Liver (tissue), 8 donors: ENCODE measurements at regions not wholly inside any gene's neighbourhood (a gene's known extent, or its start where the extent isn't known, plus 50 kb on each side); places are given as distances from the start of the nearest gene placed in this dataset.

Experiments used
- DNase-seq: peaks from one replicate; pipeline ENCODE4 v3.0.0-alpha.2; 2017; ENCODE audit warnings: low spot score
- H3K27ac ChIP-seq, 2 donors: one replicate each; pipeline ENCODE4 v1.7.0; 2013; ENCODE audit warnings: inconsistent platforms in 2 of 2, low read length in 2 of 2, control low read depth in 1 of 2, low read depth in 1 of 2, mild to moderate bottlenecking in 1 of 2
- H3K27me3 ChIP-seq, 4 donors: one replicate each; pipeline versions ENCODE4 v1.6.1 to v1.7.0; 2013; ENCODE audit warnings: low read length in 3 of 4, inconsistent platforms in 1 of 4, mild to moderate bottlenecking in 1 of 4, moderate library complexity in 1 of 4; ENCODE audit not compliant: control insufficient read depth in 4 of 4, insufficient read depth in 4 of 4
- H3K36me3 ChIP-seq, 4 donors: one replicate each; pipeline versions ENCODE4 v1.6.1 to v1.7.0; 2013; ENCODE audit warnings: low read length in 3 of 4, mild to moderate bottlenecking in 3 of 4, low read depth in 1 of 4, moderate library complexity in 1 of 4; ENCODE audit not compliant: control insufficient read depth in 4 of 4, insufficient read depth in 3 of 4
- H3K4me1 ChIP-seq, 4 donors: one replicate each; pipeline versions ENCODE4 v1.6.1 to v1.7.0; 2013; ENCODE audit warnings: low read length in 3 of 4, mild to moderate bottlenecking in 3 of 4, moderate library complexity in 1 of 4; ENCODE audit not compliant: control insufficient read depth in 4 of 4, insufficient read depth in 4 of 4
- H3K4me3 ChIP-seq, 3 donors: one replicate each; pipeline versions ENCODE4 v1.6.1 to v1.7.0; 2013; ENCODE audit warnings: low read length in 3 of 3, control low read depth in 1 of 3, low read depth in 1 of 3, mild to moderate bottlenecking in 1 of 3
- H3K9ac ChIP-seq, 2 donors: one replicate each; pipeline ENCODE4 v1.7.0; 2013; ENCODE audit warnings: low read length in 2 of 2, mild to moderate bottlenecking in 2 of 2, moderate library complexity in 2 of 2, control low read depth in 1 of 2, low read depth in 1 of 2
- H3K9me3 ChIP-seq, 4 donors: one replicate each; pipeline versions ENCODE4 v1.6.1 to v1.7.0; 2013; ENCODE audit warnings: low read length in 3 of 4; ENCODE audit not compliant: control insufficient read depth in 4 of 4
- EGR1 ChIP-seq, 2 donors: IDR thresholded peaks; 2 replicates each; pipeline ENCODE4 v1.6.1; 2016 to 2018; ENCODE audit warnings: antibody characterized with exemption in 2 of 2, low read depth in 2 of 2
- FOXA1 ChIP-seq: IDR thresholded peaks from 2 replicates; pipeline ENCODE4 v1.6.1; 2016; ENCODE audit warnings: antibody characterized with exemption
- FOXA2 ChIP-seq: IDR thresholded peaks from 2 replicates; pipeline ENCODE4 v1.6.1; 2016; ENCODE audit warnings: antibody characterized with exemption
- GABPA ChIP-seq, 2 donors: IDR thresholded peaks in 1 of 2; conservative IDR thresholded peaks in 1 of 2; 2 replicates each; pipeline ENCODE4 v1.6.1; 2016; ENCODE audit warnings: antibody characterized with exemption in 2 of 2, mild to moderate bottlenecking in 1 of 2, moderate library complexity in 1 of 2
- HNF4A ChIP-seq, 2 donors: conservative IDR thresholded peaks; 2 replicates each; pipeline ENCODE4 v1.6.1; 2016; ENCODE audit warnings: antibody characterized with exemption in 2 of 2, mild to moderate bottlenecking in 2 of 2
- JUND ChIP-seq, 2 donors: IDR thresholded peaks; 2 replicates each; pipeline ENCODE4 v1.6.1; 2016; ENCODE audit warnings: antibody characterized with exemption in 2 of 2
- NR2F2 ChIP-seq: IDR thresholded peaks from 2 replicates; pipeline ENCODE4 v1.6.1; 2016; ENCODE audit warnings: antibody characterized with exemption
- RAD21 ChIP-seq, 2 donors: IDR thresholded peaks; 2 replicates each; pipeline ENCODE4 v1.6.1; 2016; ENCODE audit warnings: antibody characterized with exemption in 2 of 2, mild to moderate bottlenecking in 2 of 2
- RXRA ChIP-seq, 2 donors: IDR thresholded peaks; 2 replicates each; pipeline ENCODE4 v1.6.1; 2017 to 2018; ENCODE audit warnings: antibody characterized with exemption in 2 of 2, mild to moderate bottlenecking in 1 of 2
- SP1 ChIP-seq: IDR thresholded peaks from 2 replicates; pipeline ENCODE4 v1.6.1; 2018; ENCODE audit warnings: antibody characterized with exemption, mild to moderate bottlenecking
- TAF1 ChIP-seq: conservative IDR thresholded peaks from 2 replicates; pipeline ENCODE4 v1.6.1; 2016; ENCODE audit warnings: antibody characterized with exemption, mild to moderate bottlenecking
- YY1 ChIP-seq: IDR thresholded peaks from 2 replicates; pipeline ENCODE4 v1.6.1; 2016; ENCODE audit warnings: antibody characterized with exemption, mild to moderate bottlenecking
- WGBS: extraction: QIAGEN DNeasy Blood & Tissue Kit; methylation state at CpG from one replicate; pipeline ENCODE4 v1.1.7; 2013; 5-methylcytosine and 5-hydroxymethylcytosine counted together
- TF ChIP-seq, protein P1 (sequence below): IDR thresholded peaks from 2 replicates; pipeline ENCODE4 v1.6.1; 2016; ENCODE audit warnings: antibody characterized with exemption, mild to moderate bottlenecking
- TF ChIP-seq, protein P2 (sequence below): IDR thresholded peaks from 2 replicates; pipeline ENCODE4 v1.6.1; 2016; ENCODE audit warnings: antibody characterized with exemption
- TF ChIP-seq, protein P3 (sequence below): IDR thresholded peaks from 2 replicates; pipeline ENCODE4 v1.6.1; 2016; ENCODE audit warnings: antibody characterized with exemption
- TF ChIP-seq, protein P4 (sequence below): IDR thresholded peaks from 2 replicates; pipeline ENCODE4 v1.6.1; 2016; ENCODE audit warnings: antibody characterized with exemption
- TF ChIP-seq, protein P5 (sequence below): fragments of 150-350 bp; IDR thresholded peaks from 2 replicates; pipeline ENCODE4 v1.5.1; 2017; ENCODE audit warnings: improper control_type of control experiment, low read depth, low read length; ENCODE audit not compliant: missing input control
- donor health status: healthy.
- donor health status: healthy.
- donor health status: healthy.
- donor health status: healthy.
- donor health status: healthy.

DNA sequence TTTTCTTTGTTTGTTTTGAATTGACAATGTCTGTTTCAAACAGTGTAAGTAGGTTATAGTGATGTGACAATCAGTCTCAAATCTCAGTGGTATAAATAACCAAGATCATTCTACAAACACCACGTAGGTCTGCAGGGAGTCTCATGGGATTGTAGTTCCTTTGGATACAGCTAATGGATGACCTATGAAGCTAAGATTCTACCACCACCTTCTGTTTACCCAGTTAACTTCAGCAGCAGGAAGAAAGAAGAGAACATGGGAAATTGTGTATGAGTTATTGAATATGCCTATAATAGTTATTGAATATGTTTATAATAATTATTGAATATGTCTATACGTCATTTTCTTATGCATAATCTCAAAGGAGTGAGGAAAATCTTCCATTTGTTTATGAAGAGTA, 63.9 kb upstream of the SLITRK5 start (continued):
- TF ChIP-seq, protein P1, sequence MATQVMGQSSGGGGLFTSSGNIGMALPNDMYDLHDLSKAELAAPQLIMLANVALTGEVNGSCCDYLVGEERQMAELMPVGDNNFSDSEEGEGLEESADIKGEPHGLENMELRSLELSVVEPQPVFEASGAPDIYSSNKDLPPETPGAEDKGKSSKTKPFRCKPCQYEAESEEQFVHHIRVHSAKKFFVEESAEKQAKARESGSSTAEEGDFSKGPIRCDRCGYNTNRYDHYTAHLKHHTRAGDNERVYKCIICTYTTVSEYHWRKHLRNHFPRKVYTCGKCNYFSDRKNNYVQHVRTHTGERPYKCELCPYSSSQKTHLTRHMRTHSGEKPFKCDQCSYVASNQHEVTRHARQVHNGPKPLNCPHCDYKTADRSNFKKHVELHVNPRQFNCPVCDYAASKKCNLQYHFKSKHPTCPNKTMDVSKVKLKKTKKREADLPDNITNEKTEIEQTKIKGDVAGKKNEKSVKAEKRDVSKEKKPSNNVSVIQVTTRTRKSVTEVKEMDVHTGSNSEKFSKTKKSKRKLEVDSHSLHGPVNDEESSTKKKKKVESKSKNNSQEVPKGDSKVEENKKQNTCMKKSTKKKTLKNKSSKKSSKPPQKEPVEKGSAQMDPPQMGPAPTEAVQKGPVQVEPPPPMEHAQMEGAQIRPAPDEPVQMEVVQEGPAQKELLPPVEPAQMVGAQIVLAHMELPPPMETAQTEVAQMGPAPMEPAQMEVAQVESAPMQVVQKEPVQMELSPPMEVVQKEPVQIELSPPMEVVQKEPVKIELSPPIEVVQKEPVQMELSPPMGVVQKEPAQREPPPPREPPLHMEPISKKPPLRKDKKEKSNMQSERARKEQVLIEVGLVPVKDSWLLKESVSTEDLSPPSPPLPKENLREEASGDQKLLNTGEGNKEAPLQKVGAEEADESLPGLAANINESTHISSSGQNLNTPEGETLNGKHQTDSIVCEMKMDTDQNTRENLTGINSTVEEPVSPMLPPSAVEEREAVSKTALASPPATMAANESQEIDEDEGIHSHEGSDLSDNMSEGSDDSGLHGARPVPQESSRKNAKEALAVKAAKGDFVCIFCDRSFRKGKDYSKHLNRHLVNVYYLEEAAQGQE, result no peak

DNA sequence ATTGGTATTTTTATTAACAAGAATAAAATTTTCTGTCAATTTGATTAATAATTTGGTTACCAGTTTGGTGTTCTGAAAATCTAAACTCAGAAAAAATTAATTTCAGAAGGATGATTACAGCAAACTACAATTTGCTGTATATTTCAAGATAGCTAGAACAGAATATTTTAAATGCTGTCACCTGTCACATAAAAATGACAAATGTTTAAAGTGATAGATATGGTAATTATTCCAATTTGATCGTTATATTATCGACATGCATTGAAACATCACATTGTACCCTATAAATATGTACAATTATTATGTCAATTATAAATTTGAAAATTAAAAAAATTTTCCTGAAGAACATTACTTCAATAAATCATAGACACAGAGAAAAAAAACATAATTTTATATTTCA, 56.9 kb upstream of the SLITRK5 start:
- 77% methylated on average over 2 of the region's 2 CpGs for WGBS
- no peaks in the 10 kb centered on the region for H3K27me3 ChIP-seq
- no peaks in the 10 kb centered on the region for H3K9me3 ChIP-seq
- H3K9ac ChIP-seq, result no peak overlapping the region
- H3K4me3 ChIP-seq, result no peak overlapping the region
- H3K27ac ChIP-seq, result no peak overlapping the region
- DNase-seq, result no peak
- no peaks in the 10 kb centered on the region for H3K4me1 ChIP-seq
- TF ChIP-seq, protein P2, sequence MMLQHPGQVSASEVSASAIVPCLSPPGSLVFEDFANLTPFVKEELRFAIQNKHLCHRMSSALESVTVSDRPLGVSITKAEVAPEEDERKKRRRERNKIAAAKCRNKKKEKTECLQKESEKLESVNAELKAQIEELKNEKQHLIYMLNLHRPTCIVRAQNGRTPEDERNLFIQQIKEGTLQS, result no peak
- TF ChIP-seq, protein P1, result no peak
- no peak for TF ChIP-seq GABPA (IDR thresholded peaks at IDR 0.05 in 1 of 2, conservative IDR thresholded peaks at IDR 0.05 in 1 of 2)
- TF ChIP-seq NR2F2, result no peak
- TF ChIP-seq FOXA2, result no peak
- no peak for TF ChIP-seq TAF1
- no peak for TF ChIP-seq HNF4A (conservative IDR thresholded peaks at IDR 0.05)
- TF ChIP-seq RXRA (IDR thresholded peaks at IDR 0.05), result no peak
- TF ChIP-seq JUND (IDR thresholded peaks at IDR 0.05), result no peak
- TF ChIP-seq RAD21 (IDR thresholded peaks at IDR 0.05), result no peak
- no peak for TF ChIP-seq SP1
- TF ChIP-seq YY1, result no peak
- TF ChIP-seq EGR1 (IDR thresholded peaks at IDR 0.05; ENCODE audit: low read depth in 2 of 2), result no peak
- TF ChIP-seq, protein P3, sequence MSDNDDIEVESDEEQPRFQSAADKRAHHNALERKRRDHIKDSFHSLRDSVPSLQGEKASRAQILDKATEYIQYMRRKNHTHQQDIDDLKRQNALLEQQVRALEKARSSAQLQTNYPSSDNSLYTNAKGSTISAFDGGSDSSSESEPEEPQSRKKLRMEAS, result no peak
- TF ChIP-seq FOXA1, result no peak
- TF ChIP-seq, protein P4, sequence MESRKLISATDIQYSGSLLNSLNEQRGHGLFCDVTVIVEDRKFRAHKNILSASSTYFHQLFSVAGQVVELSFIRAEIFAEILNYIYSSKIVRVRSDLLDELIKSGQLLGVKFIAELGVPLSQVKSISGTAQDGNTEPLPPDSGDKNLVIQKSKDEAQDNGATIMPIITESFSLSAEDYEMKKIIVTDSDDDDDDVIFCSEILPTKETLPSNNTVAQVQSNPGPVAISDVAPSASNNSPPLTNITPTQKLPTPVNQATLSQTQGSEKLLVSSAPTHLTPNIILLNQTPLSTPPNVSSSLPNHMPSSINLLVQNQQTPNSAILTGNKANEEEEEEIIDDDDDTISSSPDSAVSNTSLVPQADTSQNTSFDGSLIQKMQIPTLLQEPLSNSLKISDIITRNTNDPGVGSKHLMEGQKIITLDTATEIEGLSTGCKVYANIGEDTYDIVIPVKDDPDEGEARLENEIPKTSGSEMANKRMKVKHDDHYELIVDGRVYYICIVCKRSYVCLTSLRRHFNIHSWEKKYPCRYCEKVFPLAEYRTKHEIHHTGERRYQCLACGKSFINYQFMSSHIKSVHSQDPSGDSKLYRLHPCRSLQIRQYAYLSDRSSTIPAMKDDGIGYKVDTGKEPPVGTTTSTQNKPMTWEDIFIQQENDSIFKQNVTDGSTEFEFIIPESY, result no peak
- TF ChIP-seq, protein P5, sequence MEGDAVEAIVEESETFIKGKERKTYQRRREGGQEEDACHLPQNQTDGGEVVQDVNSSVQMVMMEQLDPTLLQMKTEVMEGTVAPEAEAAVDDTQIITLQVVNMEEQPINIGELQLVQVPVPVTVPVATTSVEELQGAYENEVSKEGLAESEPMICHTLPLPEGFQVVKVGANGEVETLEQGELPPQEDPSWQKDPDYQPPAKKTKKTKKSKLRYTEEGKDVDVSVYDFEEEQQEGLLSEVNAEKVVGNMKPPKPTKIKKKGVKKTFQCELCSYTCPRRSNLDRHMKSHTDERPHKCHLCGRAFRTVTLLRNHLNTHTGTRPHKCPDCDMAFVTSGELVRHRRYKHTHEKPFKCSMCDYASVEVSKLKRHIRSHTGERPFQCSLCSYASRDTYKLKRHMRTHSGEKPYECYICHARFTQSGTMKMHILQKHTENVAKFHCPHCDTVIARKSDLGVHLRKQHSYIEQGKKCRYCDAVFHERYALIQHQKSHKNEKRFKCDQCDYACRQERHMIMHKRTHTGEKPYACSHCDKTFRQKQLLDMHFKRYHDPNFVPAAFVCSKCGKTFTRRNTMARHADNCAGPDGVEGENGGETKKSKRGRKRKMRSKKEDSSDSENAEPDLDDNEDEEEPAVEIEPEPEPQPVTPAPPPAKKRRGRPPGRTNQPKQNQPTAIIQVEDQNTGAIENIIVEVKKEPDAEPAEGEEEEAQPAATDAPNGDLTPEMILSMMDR, result no peak
- H3K36me3 ChIP-seq, result no peaks in the 10 kb centered on the region
